ENCODE measurements at regions not wholly inside any gene's neighbourhood (a gene's known extent, or its start where the extent isn't known, plus 50 kb on each side); places are given as distances from the start of the nearest gene placed in this dataset.

DNA sequence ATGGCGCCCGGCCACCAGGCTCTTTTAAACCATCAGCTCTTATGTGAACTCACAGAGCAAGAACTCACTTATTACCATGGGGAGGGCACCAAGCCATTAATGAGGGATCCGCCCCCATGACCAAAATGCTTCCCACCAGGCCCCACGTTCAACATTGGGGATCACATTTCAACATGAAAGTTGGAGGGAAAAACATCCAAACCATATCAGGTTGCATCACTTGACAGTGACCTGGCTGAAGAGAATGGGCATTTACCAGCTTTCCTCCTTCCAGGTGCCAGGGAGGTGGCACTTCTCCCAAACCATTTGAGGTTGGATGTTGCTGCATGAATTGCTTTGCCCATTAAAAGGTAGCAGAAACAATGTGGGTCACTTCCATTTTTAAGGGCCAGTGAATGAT, 115.6 kb upstream of the TNS3 start:
- no peak for TF ChIP-seq EZH2 (IDR thresholded peaks at IDR 0.05; ENCODE audit: borderline replicate concordance, low read length)
- TF ChIP-seq, protein P1, sequence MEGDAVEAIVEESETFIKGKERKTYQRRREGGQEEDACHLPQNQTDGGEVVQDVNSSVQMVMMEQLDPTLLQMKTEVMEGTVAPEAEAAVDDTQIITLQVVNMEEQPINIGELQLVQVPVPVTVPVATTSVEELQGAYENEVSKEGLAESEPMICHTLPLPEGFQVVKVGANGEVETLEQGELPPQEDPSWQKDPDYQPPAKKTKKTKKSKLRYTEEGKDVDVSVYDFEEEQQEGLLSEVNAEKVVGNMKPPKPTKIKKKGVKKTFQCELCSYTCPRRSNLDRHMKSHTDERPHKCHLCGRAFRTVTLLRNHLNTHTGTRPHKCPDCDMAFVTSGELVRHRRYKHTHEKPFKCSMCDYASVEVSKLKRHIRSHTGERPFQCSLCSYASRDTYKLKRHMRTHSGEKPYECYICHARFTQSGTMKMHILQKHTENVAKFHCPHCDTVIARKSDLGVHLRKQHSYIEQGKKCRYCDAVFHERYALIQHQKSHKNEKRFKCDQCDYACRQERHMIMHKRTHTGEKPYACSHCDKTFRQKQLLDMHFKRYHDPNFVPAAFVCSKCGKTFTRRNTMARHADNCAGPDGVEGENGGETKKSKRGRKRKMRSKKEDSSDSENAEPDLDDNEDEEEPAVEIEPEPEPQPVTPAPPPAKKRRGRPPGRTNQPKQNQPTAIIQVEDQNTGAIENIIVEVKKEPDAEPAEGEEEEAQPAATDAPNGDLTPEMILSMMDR (IDR thresholded peaks at IDR 0.05; ENCODE audit: low read length), result no peak

Data from OCI-LY1 (cell line).